HEK293T (cell line): ENCODE measurements at regions not wholly inside any gene's neighbourhood (a gene's known extent, or its start where the extent isn't known, plus 50 kb on each side); places are given as distances from the start of the nearest gene placed in this dataset.

Experiments
- CTCF ChIA-PET: fragments of 350-600 bp; formaldehyde crosslinking; extraction: SDS; loops from one replicate; lab custom pipeline; 2021; ENCODE audit warnings: antibody characterized with exemption, inconsistent platforms; lab: Yijun Ruan, JAX
- POLR2A ChIA-PET: fragments of 350-600 bp; formaldehyde crosslinking; extraction: SDS; loops from one replicate; lab custom pipeline; 2020; ENCODE audit warnings: antibody characterized with exemption, inconsistent platforms; lab: Yijun Ruan, JAX
- DNase-seq: peaks from one replicate; pipeline ENCODE4 v3.0.0; 2012; ENCODE audit warnings: mixed read lengths; ENCODE audit errors: extremely low spot score
- ARNT ChIP-seq: fragments of 450-650 bp; IDR thresholded peaks from 2 replicates; pipeline ENCODE4 v1.6.1; 2017; ENCODE audit warnings: mild to moderate bottlenecking
- BHLHE40 ChIP-seq: fragments of 450-650 bp; IDR thresholded peaks from 2 replicates; pipeline ENCODE4 v1.6.1; 2016; ENCODE audit warnings: mild to moderate bottlenecking, moderate library complexity, borderline replicate concordance
- CTBP1 ChIP-seq: fragments of 450-650 bp; IDR thresholded peaks from 2 replicates; pipeline ENCODE4 v1.6.1; 2016; ENCODE audit warnings: borderline replicate concordance
- ELF4 ChIP-seq: fragments of 450-650 bp; IDR thresholded peaks from 2 replicates; pipeline ENCODE4 v1.6.1; 2017; ENCODE audit warnings: antibody characterized with exemption
- FOXA1 ChIP-seq: fragments of 450-650 bp; IDR thresholded peaks from 2 replicates; pipeline ENCODE4 v1.6.1; 2016; ENCODE audit warnings: mild to moderate bottlenecking
- FOXK2 ChIP-seq: fragments of 450-650 bp; IDR thresholded peaks from 2 replicates; pipeline ENCODE4 v1.6.1; 2016; ENCODE audit warnings: mild to moderate bottlenecking
- FOXM1 ChIP-seq: fragments of 450-650 bp; IDR thresholded peaks from 2 replicates; pipeline ENCODE4 v1.6.1; 2017; ENCODE audit warnings: mild to moderate bottlenecking, borderline replicate concordance
- HDGF ChIP-seq: fragments of 450-650 bp; IDR thresholded peaks from 2 replicates; pipeline ENCODE4 v1.6.1; 2017; ENCODE audit warnings: antibody characterized with exemption, borderline replicate concordance
- L3MBTL2 ChIP-seq: fragments of 450-650 bp; conservative IDR thresholded peaks from 2 replicates; pipeline ENCODE4 v1.6.1; 2016; ENCODE audit warnings: mild to moderate bottlenecking
- LEF1 ChIP-seq: fragments of 450-650 bp; IDR thresholded peaks from 2 replicates; pipeline ENCODE4 v1.6.1; 2017; ENCODE audit warnings: mild to moderate bottlenecking, borderline replicate concordance
- NFRKB ChIP-seq: fragments of 450-650 bp; IDR thresholded peaks from 2 replicates; pipeline ENCODE4 v1.6.1; 2016; ENCODE audit warnings: mild to moderate bottlenecking, moderate library complexity
- SP1 ChIP-seq: fragments of 450-650 bp; IDR thresholded peaks from 2 replicates; pipeline ENCODE4 v1.6.1; 2017
- SUZ12 ChIP-seq: fragments of 450-650 bp; IDR thresholded peaks from 2 replicates; pipeline ENCODE4 v1.6.1; 2016; ENCODE audit warnings: mild to moderate bottlenecking
- TARDBP ChIP-seq: fragments of 450-650 bp; IDR thresholded peaks from 2 replicates; pipeline ENCODE4 v1.6.1; 2016
- ZNF384 ChIP-seq: fragments of 450-650 bp; IDR thresholded peaks from 2 replicates; pipeline ENCODE4 v1.6.1; 2016
- TF ChIP-seq, protein P1 (sequence below): fragments of 450-650 bp; IDR thresholded peaks from 2 replicates; pipeline ENCODE4 v1.6.1; 2016

DNA sequence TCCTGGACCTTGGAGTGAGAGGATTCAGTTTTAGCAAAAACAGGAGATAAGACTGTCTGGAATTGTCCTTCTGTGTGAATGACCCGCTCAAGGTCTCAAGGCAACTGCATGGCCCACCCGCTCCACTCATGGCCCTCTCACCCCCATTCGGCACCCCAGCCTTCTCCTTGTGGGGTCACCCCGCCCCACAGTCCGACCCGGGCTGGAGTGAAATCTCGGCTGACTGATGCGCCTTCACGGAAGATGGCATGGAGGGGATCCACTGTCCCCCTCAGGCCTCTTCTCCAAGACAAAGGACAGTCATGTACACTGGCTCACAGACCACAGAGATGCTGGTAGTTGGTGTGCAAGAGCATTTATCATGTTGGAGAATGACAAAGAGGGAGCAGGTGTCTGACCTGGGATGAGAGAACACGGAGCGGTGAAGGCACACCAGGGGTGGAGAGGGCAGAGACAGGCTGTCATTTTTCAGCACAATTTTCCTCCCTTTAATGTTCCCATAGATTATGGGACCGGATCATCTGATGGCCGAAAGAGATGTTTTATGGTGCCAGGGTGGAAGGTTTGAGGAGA lies 391.9 kb upstream of the TNRC6C start:
- no peak for DNase-seq
- ChIA-PET CTCF (no interaction called here), POLR2A (no interaction called here)
- TF ChIP-seq ZNF384 (no peak), SP1 (no peak), L3MBTL2 (no peak), ARNT (no peak), SUZ12 (no peak)
- TF ChIP-seq, protein P1, sequence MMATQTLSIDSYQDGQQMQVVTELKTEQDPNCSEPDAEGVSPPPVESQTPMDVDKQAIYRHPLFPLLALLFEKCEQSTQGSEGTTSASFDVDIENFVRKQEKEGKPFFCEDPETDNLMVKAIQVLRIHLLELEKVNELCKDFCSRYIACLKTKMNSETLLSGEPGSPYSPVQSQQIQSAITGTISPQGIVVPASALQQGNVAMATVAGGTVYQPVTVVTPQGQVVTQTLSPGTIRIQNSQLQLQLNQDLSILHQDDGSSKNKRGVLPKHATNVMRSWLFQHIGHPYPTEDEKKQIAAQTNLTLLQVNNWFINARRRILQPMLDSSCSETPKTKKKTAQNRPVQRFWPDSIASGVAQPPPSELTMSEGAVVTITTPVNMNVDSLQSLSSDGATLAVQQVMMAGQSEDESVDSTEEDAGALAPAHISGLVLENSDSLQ, result no peak

DNA sequence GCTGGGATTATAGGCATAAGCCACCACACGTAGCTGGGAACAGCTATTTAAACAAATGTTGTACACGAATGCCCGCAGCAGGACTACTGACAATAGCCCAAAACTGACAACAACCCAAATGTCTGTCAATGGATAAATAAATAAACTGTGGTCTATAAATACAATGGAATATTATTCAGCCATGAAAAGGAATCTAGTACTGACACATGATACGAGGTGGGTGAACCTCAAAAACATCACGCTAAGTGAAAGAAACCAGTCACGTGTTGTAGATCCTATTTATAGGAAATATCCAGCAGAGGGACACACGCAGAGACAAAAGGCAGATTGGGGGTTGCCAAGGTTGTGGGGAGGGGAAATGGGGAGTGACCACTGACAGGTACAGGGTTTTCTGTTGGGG lies 390.0 kb upstream of the TNRC6C start:
- CTCF ChIA-PET, result no interaction called here
- POLR2A ChIA-PET, result no interaction called here
- DNase-seq, result no peak
- TF ChIP-seq SUZ12 (no peak), BHLHE40 (no peak), FOXM1 (no peak), HDGF (no peak), SP1 (no peak), TARDBP (no peak), NFRKB (no peak), LEF1 (no peak), ZNF384 (no peak), ELF4 (no peak), CTBP1 (no peak), FOXA1 (no peak), FOXK2 (no peak), L3MBTL2 (no peak), ARNT (no peak)
- TF ChIP-seq, protein P1, result no peak

DNA sequence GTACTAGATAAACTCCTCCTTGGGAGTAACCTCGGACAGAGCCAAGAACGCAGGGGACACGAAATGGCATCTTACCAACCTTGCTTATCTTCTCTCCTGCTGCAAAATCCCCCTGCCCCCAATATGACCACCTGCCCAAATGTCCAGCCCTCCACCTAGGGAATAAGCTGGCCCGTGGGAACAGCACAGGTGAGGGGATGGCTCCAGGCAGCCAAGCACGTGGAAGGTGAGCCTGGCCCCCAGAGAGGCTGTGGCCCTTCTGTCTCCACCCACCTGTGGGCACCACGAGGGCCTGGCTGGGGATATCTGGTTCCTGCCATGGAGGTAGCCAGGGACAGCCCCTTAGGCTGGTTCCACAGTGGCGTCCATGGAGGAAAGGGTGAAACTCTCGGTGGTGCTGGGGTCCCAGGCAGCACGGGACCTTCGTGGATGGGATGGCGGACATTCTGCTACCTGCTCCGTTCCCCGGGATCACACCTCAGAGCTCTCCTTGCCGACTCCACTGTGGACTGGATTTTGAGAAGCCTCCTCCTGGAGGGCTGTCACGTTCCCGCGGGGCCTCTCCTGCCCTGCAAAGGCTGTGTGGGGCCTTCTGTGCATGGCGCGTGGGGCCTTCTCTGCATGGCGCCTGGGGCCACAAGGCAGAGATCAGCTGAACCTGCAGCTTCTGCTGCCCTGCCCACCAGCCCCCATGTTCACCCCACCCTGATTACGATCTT lies 388.5 kb upstream of the TNRC6C start:
- ChIA-PET CTCF (no interaction called here), POLR2A (no interaction called here)
- no peak for DNase-seq
- TF ChIP-seq NFRKB (no peak), TARDBP (no peak), ZNF384 (no peak), FOXM1 (no peak), HDGF (no peak), ARNT (no peak), SP1 (no peak), ELF4 (no peak)
- TF ChIP-seq, protein P1, result no peak

DNA sequence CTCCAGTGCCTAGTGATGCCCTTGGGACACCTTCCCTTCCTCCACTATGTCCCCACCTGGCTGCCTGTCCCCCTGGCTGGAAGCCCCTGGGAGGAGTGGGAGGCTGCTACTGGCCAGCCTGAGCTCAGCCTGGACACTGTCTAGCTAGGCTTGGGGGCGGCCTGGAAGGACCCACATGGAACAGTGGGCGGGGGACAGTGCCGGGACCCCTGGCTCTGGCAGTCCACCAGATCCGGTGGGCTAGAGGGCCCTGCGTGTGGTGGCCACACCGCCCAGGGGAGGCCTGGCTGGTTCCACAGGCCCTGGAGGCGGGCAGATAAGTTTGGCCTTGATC lies 388.0 kb upstream of the TNRC6C start:
- CTCF ChIA-PET, result no interaction called here
- no peak for DNase-seq
- no peak for TF ChIP-seq SUZ12
- TF ChIP-seq FOXM1, result no peak
- no peak for TF ChIP-seq NFRKB
- no peak for TF ChIP-seq ARNT
- no peak for TF ChIP-seq FOXK2
- no peak for TF ChIP-seq FOXA1
- no peak for TF ChIP-seq BHLHE40
- no peak for TF ChIP-seq TARDBP
- TF ChIP-seq L3MBTL2, result no peak
- TF ChIP-seq LEF1, result no peak
- no peak for TF ChIP-seq HDGF
- TF ChIP-seq, protein P1, result no peak
- TF ChIP-seq ZNF384, result no peak
- TF ChIP-seq CTBP1, result no peak
- POLR2A ChIA-PET, result no interaction called here

DNA sequence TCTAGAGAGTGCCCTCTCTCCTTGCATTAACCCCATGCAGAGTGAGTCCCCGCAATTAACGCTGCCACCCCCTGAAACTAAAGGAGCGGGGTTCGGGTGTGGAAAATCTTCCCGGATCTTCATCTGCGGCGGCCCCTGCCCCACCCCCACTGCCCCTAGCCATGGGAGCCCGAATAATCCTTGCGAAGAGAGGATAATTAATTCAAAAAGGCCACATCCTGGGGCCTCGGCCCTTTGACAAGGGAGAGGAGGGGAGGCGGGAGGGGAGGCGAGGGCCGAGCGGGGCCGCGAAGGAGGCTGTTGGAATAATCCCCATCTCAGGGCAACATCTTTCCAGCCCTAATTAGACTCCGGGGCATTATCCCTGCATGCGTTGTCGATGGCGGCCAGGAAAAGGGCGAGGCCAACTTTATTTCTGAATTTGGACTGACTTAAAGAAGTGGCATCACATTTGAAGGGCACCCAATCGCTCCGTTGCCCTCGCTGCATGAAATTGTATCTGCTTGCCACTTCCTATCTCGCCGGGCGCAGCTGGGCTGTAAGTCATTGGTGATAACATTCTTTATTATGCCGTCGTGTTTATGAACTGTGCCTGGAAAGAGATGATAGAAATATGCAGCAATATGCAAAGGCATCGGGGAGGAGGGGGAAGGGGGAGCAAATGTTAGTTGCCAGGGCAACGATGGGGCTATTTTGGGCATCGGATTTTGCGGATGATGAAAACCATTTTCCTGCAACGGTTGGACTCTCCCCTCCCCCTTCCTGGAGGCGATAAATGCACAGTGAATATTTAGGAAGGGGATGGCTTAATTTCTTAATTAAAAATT lies 387.1 kb upstream of the TNRC6C start:
- ChIA-PET POLR2A (no interaction called here), CTCF (interaction anchor here (0.6 kb wide), 1 partner anchor 906 kb away, joined by 3 read pairs; no protein-coding TSS in a partner anchor)
- TF ChIP-seq CTBP1, result no peak
- TF ChIP-seq L3MBTL2, result no peak
- DNase-seq, result no peak
